Pancreas (tissue), 10 donors: ENCODE measurements at regions not wholly inside any gene's neighbourhood (a gene's known extent, or its start where the extent isn't known, plus 50 kb on each side); places are given as distances from the start of the nearest gene placed in this dataset.
A peak's percentile ranks its signal among the peaks of the same experiment; 100 is the strongest.

Source experiments
- ATAC-seq, 4 donors: fragments of 200-7000 bp; cut with Tn5 transposase; one replicate each; pipeline versions ENCODE4 v1.8.0 to v1.9.1; 2020; ENCODE audit warnings: mild to moderate bottlenecking in 4 of 4, moderate library complexity in 4 of 4
- DNase-seq, 6 donors: peaks; one replicate each; pipeline ENCODE4 v3.0.0-alpha.2; 2020
- FAIRE-seq: peaks from 2 replicates; lab custom pipeline; 2012; peaks lifted over from hg19 to GRCh38; lab: Jason Lieb, UNC
- H3K27ac ChIP-seq, 4 donors: fragments of 200-600 bp; sonication (generic); 1 replicate in 3 of 4; 2 replicates in 1 of 4; pipeline versions ENCODE4 v1.5.0 to v1.8.0; 2020
- H3K27me3 ChIP-seq, 4 donors: fragments of 200-600 bp; one replicate each; pipeline ENCODE4 v1.8.0; 2021
- H3K36me3 ChIP-seq, 3 donors: fragments of 200-600 bp; sonication (generic) in 1 of 3; one replicate each; pipeline versions ENCODE4 v1.5.0 to v1.8.0; 2020 to 2021
- H3K4me1 ChIP-seq, 3 donors: fragments of 200-600 bp; one replicate each; pipeline ENCODE4 v1.8.0; 2021
- H3K4me3 ChIP-seq, 4 donors: fragments of 200-600 bp; sonication (generic) in 2 of 4; one replicate each; pipeline versions ENCODE4 v1.5.0 to v1.8.0; 2020 to 2021
- H3K9me3 ChIP-seq, 4 donors: fragments of 200-600 bp; one replicate each; pipeline ENCODE4 v1.8.0; 2021
- WGBS, 2 donors: extraction: QIAGEN DNeasy Blood & Tissue Kit; methylation state at CpG; one replicate each; pipeline ENCODE4 v1.1.7; 2013; 5-methylcytosine and 5-hydroxymethylcytosine counted together
- intact Hi-C, 3 donors: fragments of 100-400 bp; cut with DNase I; formaldehyde crosslinking; loops; one replicate each; pipeline versions ENCODE4 v1.11.1 to v1.14.2; 2022
- TF ChIP-seq, protein P1 (sequence below), 4 donors: fragments of 200-600 bp; sonication (generic) in 3 of 4; IDR thresholded peaks; one replicate each; pipeline versions ENCODE4 v1.5.0 to v1.8.0; 2021; ENCODE audit warnings: antibody characterized with exemption in 4 of 4
- donor health status: healthy with polysubstance abuse.
- donor health status: DM: no; HTN: no; CAD: no; lungs with moderate emphysema.
- donor health status: DM: no; HTN: no; CAD: no.
- donor health status: control.
- donor health status: control.
- donor health status: Bipolar disorder and iron deficiency.
- donor health status: DM: yes; HTN: yes; CAD: no.
- donor health status: DM: no; HTN: no; CAD: no.
- donor health status: DM: no; HTN: no; CAD: no.
- donor health status: DM: yes; HTN: yes; CAD: no.

DNA sequence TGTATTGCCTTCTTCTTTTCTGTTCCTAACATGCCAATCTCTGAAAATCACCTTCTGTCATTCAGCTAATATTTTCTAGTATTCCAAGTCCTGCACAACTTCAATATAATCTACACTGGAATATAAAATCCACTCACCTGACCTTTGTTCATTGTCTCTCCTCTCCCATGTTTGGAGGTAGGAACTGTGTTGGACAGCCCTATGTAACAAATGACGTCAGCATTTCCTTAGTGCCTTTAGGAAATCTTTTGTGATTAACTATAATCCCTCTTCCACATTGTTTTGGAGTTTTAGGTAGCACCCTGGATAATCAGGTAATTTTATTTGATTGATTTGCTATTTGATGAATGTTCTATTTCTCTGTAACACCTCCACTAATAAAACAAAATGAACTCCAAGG lies 814.8 kb upstream of the PRKX start:
- Histone ChIP-seq H3K27me3 (peaks cover 0 to 7% (median 0%) of the 10 kb centered on the region in 4 donors), H3K27ac (no peak overlapping the region), H3K4me1 (no peaks in the 10 kb centered on the region), H3K36me3 (no peaks in the 10 kb centered on the region), H3K4me3 (no peak overlapping the region), H3K9me3 (no peaks in the 10 kb centered on the region)
- FAIRE-seq, result no peak
- WGBS, 2 donors, result 55 to 63% methylated on average over 1 of the region's 1 CpG
- DNase-seq, result no peak
- TF ChIP-seq, protein P1, sequence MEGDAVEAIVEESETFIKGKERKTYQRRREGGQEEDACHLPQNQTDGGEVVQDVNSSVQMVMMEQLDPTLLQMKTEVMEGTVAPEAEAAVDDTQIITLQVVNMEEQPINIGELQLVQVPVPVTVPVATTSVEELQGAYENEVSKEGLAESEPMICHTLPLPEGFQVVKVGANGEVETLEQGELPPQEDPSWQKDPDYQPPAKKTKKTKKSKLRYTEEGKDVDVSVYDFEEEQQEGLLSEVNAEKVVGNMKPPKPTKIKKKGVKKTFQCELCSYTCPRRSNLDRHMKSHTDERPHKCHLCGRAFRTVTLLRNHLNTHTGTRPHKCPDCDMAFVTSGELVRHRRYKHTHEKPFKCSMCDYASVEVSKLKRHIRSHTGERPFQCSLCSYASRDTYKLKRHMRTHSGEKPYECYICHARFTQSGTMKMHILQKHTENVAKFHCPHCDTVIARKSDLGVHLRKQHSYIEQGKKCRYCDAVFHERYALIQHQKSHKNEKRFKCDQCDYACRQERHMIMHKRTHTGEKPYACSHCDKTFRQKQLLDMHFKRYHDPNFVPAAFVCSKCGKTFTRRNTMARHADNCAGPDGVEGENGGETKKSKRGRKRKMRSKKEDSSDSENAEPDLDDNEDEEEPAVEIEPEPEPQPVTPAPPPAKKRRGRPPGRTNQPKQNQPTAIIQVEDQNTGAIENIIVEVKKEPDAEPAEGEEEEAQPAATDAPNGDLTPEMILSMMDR (IDR thresholded peaks at IDR 0.05), result no peak
- intact Hi-C loops, result no loop called here
- no peak for ATAC-seq

GRCh38 chrX:4485912-4486311 lies 772.5 kb upstream of the PRKX start:
- H3K36me3 ChIP-seq, result no peaks in the 10 kb centered on the region
- ATAC-seq (no peak), FAIRE-seq (no peak), DNase-seq (no peak)
- H3K4me3 ChIP-seq, result no peak overlapping the region
- H3K4me1 ChIP-seq, result no peaks in the 10 kb centered on the region
- intact Hi-C loops, result no loop called here
- no peaks in the 10 kb centered on the region for H3K9me3 ChIP-seq
- no peak overlapping the region for H3K27ac ChIP-seq
- WGBS, 2 donors, result 44 to 48% methylated on average over 4 of the region's 4 CpGs
- H3K27me3 ChIP-seq, result no peaks in the 10 kb centered on the region
- TF ChIP-seq, protein P1 (IDR thresholded peaks at IDR 0.05), result no peak

GRCh38 chrX:4484266-4484665 lies 770.8 kb upstream of the PRKX start:
- TF ChIP-seq, protein P1 (IDR thresholded peaks at IDR 0.05), result no peak
- ATAC-seq (no peak), FAIRE-seq (no peak), DNase-seq (no peak)
- intact Hi-C loops, result no loop called here
- Histone ChIP-seq H3K27ac (no peak overlapping the region), H3K27me3 (no peaks in the 10 kb centered on the region), H3K4me3 (no peak overlapping the region), H3K4me1 (no peaks in the 10 kb centered on the region), H3K36me3 (no peaks in the 10 kb centered on the region), H3K9me3 (no peaks in the 10 kb centered on the region)
- WGBS, 2 donors, result 22 to 29% methylated on average over 5 of the region's 5 CpGs

- no peak for ATAC-seq
- no peaks in the 10 kb centered on the region for H3K36me3 ChIP-seq
- no peak overlapping the region for H3K27ac ChIP-seq
- FAIRE-seq, result no peak
- DNase-seq, result peak in 1 of 6 donors; percentile 20
- no peaks in the 10 kb centered on the region for H3K9me3 ChIP-seq
- H3K4me3 ChIP-seq, result no peak overlapping the region
- WGBS, 2 donors, result 51 to 66% methylated on average over 4 of the region's 4 CpGs
- intact Hi-C loops, result no loop called here
- no peaks in the 10 kb centered on the region for H3K27me3 ChIP-seq
- TF ChIP-seq, protein P1 (IDR thresholded peaks at IDR 0.05), result no peak
- no peaks in the 10 kb centered on the region for H3K4me1 ChIP-seq
These were observed 738.1 kb upstream of the PRKX start for GRCh38 chrX:4451591-4451990.

DNA sequence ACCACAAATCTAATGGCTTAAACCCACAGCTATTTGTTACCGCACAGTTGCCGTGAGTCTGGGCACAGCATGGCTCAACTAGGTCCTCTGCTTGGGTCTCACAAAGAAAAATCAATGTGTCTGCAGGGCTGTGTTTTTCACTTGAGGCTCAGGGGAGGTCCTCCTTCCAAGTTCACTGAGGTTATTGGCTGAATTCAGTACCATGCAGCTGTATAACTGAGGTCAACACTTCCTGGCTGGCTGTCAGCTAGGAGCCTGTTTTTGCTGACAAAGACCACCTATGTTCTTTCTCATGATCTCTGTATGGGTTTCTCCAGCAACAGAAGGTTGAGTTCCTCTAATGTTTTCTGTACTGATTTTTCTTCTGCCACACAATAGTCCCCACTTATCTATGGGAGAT lies 736.7 kb upstream of the PRKX start:
- DNase-seq, result no peak
- intact Hi-C loops, result no loop called here
- no peaks in the 10 kb centered on the region for H3K9me3 ChIP-seq
- no peaks in the 10 kb centered on the region for H3K27me3 ChIP-seq
- no peak for ATAC-seq
- no peaks in the 10 kb centered on the region for H3K36me3 ChIP-seq
- no peaks in the 10 kb centered on the region for H3K4me1 ChIP-seq
- FAIRE-seq, result no peak
- no peak overlapping the region for H3K27ac ChIP-seq
- TF ChIP-seq, protein P1 (IDR thresholded peaks at IDR 0.05), result no peak
- WGBS, 2 donors, result 60 to 80% methylated on average over 2 of the region's 2 CpGs
- no peak overlapping the region for H3K4me3 ChIP-seq
